C4-2B (cell line): ENCODE measurements at regions not wholly inside any gene's neighbourhood (a gene's known extent, or its start where the extent isn't known, plus 50 kb on each side); places are given as distances from the start of the nearest gene placed in this dataset.

Source experiments
- H3K27ac ChIP-seq: fragments of 450-650 bp; 2 replicates; pipeline ENCODE4 v1.5.1; 2017
- CTCF ChIP-seq: fragments of 450-650 bp; conservative IDR thresholded peaks from 2 replicates; pipeline ENCODE4 v1.5.1; 2017; ENCODE audit warnings: mild to moderate bottlenecking
- ZFX ChIP-seq: fragments of 450-650 bp; IDR thresholded peaks from 2 replicates; pipeline ENCODE4 v1.6.1; 2017

DNA sequence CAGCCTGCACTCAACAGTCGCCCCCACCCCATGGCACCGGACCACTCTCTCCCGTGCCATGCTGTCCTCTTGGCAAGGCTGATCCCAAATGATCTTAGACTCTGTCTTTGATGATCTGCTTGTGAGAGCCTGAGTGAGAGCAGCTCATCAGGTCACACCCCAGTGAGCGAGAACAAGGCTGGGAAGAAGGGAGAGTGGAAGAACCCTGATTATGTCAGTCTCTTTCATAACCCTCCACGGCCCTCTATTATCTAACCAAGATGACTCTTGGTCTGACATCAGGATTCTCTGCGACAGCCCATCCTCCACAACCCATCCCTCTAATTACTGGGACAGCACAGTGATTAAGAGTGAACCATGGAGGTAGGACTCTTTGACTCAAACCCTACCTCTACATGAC is 53.1 kb upstream of the C7orf33 start:
- H3K27ac ChIP-seq: no peak overlapping the region
- TF ChIP-seq ZFX: no peak
- no peak for TF ChIP-seq CTCF

DNA sequence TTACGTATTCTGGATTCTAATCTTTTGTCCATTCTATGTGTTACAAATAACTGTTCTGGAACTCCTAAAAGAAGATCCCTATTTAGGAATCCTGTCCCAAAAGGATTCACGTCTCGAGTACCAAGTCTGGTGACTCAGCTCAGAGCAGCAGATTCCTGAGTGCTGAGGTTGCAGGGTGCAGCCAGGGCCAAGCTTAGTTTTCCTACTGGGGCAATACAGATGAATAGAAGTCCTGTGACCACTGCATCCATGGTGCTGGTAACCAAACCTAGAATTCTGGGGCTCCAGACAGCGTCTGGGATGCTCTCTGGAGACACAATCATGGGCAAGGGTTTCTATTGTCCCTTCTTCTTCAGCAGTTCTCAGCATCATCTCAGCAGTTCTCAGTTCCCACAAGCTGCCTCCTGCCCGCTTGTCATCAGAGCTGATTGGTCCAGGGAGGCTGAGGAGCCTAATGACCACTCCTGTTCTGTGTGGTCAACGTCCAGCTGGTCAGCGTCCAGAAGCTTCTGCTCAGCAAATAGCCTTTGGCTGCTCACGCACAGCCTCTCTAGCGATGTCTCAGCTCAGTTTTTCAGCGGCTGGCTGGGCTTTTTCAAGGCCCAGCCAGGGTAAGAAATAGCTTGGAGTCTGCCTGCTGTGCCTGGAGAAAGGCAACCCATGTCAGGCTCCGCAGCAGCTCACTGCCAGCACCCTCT is 50.4 kb upstream of the C7orf33 start:
- H3K27ac ChIP-seq: no peak overlapping the region
- TF ChIP-seq CTCF: no peak
- TF ChIP-seq ZFX: no peak
